Activated T-cell treated with anti-CD3 and anti-CD28 coated beads for 48 hours (primary cell): ENCODE measurements at regions not wholly inside any gene's neighbourhood (a gene's known extent, or its start where the extent isn't known, plus 50 kb on each side); places are given as distances from the start of the nearest gene placed in this dataset.

Experiments used
- DNase-seq: peaks from one replicate; pipeline ENCODE4 v3.0.0-alpha.2; 2020; ENCODE audit warnings: low read depth

DNA sequence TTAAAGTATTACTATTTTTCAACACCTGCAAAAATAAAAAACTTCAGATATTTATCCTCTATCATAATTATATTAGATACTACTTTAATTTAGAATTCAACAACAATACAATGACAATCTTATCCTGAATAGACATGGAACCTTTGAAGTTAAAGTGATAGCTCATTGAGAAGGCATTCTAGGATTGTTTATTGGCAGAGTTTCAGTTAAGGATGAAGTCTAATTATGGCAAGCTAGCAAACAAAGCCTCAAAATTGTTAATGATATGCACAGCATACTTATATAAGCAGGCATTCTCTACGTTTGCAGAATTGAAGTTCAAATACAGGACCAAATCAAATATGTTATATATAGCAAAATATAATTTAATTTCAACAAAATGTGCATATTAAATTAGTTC lies 91.2 kb upstream of the ABI3BP start:
- no peak for DNase-seq

DNA sequence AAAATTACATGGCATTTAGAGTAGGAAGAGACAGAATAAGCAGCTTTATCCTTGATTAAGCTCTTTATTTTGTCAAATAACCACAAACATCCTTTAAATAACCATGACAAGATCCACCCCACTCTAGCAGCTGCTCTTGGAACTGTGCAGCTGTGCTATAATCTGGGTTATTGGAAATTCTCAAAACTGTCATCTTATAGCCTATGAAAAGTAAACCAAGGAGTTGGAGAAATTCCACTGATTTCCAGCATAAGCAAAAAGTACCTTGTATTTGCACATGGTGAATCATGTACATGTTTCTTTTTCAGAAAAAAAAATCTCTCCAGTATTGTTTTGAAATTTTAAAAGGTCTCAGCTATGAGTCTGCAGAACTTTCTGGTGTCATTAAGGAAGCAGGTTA lies 88.8 kb upstream of the ABI3BP start:
- DNase-seq: no peak

DNA sequence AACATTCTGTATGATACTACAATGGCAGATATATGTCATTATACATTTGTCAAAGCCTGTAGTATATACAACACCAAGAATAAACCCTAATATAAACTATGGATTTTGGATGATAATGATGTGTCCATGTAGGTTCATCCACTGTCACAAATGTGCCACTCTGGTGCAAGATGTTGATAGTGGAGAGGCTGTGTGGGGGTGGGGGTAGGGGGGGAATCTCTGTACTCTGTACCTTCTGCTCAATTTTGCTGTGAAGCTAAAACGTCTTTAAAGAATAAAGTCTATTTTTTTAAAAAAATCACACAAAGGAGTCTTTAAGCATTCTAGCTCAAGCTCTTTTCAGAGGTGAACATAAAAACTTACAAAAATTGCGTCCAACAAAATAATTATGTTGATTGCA lies 88.2 kb upstream of the ABI3BP start:
- no peak for DNase-seq

DNA sequence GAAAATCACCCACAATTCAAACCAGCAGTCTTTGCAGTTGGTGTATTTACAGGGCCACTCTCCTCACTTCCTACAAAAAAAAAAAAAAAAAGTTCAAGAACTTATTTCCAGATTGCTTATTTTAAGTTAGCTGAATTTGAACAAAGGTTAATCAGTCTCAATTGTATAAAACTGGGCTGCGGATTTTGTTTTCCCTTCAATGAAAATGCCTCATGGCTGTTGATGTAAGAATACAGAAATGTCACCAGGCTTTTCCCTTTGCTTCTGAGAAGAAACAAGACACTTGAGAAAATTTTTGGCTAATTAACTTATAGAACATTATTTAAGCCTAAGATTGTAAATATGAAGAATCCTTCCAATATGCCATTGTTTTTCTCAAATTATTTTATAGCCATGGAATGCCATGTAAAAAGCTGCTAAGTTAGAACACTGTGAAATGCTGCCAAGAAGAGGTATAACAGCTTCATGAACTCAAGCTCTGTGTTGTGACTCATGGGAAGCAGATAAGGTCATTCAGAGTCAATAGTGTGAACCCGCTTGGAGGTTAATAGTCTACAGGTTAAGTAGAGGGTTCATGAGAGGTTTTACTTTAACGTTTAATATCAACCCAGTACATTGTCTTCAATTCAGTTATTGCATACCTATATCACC lies 84.3 kb upstream of the ABI3BP start:
- no peak for DNase-seq

DNA sequence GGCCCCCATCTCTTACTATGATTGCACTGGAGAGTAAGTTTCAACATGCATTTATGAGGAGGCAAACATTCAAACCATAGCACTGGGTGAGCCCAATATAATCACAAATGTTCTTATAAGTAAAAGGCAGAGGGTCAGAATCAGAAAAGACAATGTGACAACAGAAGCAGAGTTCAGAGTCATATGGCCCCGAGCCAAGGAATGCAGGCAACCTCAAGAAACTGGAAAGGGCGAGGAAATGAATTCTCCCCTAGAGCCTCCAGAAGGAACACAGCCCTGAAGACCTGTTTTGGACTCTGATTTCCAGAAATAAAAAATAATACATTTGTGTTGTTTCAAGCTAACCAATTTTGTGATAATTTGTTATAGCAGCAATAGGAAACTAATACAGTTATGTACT lies 81.3 kb upstream of the ABI3BP start:
- DNase-seq: no peak

DNA sequence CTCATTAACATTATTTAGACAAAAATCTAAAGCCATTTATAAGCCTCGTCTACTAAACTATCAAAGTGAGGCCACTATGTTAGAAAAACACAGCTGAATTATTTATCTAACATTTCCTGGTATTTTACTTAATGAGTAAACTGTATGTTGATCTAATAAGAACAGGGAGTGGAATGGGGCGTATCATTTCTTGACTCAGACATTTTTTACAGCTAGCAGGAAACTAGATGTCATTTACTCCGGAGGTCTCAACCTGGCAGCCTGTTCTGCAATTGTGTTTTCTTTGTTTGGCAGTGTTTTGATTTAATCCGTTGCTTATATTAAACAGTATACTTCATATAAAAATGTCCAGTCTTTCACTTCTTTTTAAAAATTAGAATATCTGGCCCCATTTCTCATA lies 79.1 kb upstream of the ABI3BP start:
- no peak for DNase-seq

DNA sequence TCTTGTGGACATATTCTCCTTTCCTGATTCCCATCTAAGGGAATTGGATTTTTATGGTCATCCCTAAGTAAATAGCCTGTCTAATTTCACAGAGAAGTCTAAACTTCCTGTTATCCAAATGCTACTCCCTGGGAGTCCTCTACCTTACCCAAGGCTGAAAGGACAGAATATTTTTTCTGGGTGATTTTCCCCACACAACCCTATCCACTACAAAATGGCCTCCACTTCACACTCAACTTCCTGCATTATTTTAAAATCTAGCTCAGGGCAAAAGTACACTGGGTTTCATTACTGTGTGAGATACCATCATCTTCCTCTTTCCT lies 77.5 kb upstream of the ABI3BP start:
- no peak for DNase-seq

DNA sequence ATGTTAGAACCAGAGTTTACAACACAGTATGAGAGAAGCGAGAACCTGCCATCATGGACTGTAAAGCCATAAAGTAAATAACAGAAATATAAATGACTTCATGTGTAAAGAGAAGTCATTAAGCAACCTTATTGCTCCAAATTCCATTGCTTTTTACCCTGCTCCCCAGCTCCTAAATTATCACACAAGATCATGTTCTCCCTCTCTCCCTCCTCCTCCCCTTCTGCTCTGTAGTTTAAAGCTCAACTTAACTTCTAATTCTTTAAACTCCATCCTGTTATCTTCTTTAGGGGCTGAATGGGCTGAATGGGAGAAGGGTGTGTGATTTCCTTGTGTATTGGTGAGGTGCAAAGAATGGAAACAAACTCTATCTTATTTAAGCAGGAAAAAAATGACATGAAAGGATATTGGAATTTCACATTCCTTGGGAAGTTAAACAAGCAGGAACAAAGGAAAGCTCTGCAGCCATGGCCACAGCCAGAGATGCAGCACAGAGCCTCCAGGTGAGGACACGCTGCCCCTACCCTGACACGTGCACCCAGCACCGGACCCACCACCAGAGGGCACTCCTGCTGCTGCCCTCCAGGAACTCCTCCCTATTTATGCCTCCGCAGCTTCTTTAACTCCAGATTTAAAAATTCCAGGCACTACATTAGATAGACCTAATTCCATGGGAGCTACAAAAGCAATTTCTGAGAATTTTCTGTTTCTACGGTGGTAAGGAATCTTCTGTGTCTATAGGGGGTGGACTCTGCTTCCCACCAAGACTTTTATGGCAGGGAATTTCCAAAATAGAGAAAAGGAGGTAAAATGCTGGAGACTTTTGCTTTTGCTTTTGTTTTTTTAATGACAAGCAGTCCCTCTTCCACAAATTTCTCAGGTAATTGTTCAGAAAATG lies 76.9 kb upstream of the ABI3BP start:
- DNase-seq: peak; percentile 45

DNA sequence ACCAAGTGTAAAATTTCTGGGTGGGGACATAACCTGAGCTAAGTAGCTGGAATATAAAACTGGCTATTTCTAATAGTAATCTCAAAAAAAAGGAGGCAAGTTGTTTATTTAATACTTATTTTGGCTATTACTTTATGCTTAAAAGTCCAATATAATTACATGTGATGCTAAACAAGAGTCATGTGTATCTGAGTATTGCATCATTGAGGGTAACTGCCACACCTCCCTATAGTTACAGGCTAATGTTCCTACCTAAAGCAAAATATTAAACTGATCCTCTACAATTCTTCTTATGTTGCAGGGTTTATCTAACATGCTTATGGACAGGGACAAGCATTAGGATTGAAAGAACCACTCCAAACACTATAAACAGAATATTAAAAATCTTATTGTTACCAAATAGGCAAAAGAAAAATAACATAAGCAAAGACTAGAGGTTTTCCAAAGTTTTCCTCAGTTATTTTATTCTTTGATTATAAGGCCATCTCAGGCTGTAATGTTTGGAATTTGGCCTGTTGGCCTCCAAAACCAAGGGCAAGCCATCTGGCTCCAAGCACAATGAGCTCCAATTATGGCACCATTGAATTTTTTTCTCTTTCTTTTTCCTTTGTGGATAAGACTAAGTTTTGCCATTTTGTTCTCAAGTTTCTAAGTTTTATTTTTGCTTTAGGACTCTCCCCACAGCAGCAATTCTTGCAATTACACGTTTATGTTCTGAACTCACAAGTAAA lies 75.8 kb upstream of the ABI3BP start:
- no peak for DNase-seq

DNA sequence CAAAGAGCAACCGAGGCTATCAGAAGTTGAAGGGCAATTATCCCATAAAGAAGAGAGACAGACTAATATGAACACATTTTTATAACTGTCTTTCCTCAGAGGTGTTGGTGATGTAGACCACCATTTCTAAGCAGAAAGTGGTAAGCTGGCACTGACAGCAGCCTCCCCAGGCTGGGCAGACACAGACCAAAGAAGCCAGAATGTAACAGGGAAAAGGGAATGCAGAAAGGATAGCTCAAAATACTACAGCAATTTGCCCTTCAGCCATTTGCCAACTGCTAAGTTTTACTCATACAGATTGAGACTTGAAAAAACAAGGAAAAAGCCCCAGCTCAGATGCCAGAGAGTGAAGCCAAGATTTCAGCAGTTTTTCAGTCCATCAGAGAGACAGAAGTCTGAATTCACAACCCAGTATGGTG lies 73.5 kb upstream of the ABI3BP start:
- DNase-seq: no peak

DNA sequence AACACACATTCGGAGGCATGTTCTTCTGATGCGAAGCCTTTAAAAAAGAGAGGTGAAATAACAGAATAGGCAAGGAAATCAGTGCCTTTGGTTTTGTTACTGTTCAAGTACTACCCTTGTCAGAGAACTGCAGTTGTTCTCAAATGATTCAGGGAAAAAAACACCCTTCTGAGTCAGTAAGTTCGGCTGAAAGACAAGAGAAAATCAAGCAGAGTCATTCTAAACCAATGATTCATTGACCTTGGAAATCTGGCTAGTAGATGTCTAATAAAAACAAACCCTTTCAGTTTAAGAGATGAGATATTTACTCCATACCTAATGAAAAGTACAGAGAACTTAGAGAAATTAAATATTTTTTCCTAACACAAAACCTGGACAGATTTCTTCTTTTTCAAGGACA lies 72.7 kb upstream of the ABI3BP start:
- no peak for DNase-seq

DNA sequence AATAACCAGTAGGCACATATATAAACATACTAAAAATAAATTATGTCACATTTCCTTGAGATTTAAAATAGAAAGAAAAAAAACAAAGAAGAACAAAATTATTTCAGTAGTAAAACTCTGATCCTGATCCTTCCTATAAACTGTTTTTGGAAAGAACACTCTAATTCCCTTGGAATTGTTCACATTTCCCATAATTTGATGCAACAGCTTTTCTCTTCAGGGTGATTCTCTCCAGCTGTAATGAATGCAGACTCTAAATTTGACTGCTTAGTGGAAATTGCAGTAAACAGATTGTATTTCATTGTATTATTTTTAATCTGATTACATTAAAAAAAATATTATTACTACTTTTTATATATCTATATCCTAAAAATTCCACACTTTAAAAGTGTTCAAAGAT lies 70.2 kb upstream of the ABI3BP start:
- DNase-seq: no peak

DNA sequence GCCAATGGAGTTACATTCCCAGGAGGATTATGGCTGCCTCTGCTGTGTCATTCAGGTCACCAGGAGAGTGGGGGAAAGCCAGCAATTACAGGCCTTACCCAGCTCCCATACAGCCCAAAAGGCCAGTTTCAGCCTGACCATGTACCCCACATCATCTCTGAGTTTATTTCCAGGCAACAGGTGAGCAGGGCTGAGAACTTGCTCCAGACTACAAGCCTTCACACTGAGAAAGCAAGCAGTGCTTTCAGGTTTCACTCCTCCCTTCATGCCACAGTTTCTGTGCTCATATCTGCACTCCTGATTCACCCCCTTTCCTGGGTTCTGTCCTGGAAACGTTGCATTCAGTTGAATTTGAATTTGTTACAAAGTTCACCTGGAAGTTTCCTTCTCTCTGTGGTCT lies 68.1 kb upstream of the ABI3BP start:
- DNase-seq: no peak

DNA sequence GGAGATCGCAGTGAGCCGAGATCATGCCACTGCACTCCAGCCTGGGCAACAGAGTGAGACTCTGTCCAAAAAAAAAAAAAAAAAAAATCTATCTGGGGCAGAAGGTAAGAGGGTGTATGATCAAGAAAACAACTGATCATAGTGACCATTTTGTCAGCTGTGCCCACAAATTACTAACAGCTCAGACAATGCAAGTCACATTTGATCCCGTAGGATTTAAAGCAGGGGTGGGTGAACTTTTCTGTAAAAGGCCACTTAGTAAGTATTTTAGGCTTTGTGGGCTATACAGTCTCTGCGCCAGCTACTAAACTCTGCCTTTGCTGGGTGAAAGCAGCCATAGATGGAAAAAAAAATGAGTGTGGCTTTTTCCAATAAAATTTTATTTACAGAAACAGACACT lies 57.6 kb upstream of the ABI3BP start:
- no peak for DNase-seq

DNA sequence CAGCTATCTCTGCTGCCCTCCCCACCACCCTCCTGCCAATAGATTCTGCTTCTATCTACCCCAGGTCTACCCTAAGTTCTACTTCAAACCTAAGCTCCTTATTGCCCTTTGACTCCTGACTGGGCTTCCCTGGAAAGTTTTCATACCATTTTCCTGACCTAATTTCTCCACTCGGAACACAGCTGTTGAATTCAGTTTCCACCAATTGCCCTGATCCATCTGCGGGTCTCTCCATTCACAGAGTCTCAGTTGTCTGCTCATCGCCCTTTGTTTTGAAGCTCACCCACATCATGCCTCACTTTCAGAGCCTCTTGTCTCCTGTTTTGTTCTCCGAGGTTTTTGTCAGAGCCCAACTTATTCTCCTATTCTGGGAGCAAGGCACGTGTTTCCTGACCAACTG lies 56.8 kb upstream of the ABI3BP start:
- no peak for DNase-seq

DNA sequence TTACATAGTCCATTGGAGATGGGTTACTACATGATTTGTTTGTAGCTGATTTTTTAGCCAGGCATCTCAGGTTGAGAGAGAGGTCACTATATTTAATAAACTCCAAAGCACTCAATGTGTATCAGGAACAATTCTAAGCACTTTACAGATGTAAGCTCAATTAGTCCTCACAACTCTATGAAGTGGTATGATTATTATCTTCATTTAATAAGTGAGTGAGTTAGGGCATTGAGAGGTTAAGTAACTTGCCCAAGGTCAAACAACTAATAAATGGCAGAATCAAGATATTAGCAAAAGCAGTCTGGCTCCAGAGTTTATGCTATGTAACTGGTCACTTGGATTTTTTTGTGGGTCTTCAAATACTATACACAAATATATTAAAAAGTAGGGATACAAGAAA lies 56.3 kb upstream of the ABI3BP start:
- no peak for DNase-seq

DNA sequence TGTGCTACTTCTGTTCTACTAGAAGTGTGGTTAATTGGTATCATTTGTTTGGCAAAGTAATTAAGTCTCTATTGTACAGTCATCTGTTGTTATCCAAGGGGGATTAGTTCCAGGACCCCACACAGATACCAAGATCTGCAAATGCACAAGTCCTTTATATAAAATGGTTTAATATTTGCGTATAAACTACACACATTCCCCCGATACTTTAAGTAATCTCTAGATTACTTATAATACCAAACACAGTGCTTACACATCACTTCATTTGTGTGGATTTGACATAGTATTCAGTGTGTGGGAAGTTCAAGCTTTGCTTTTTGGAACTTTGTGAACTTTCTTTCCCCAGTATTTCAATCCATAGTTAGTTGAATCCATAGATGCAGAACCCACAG lies 50.5 kb upstream of the ABI3BP start:
- no peak for DNase-seq

DNA sequence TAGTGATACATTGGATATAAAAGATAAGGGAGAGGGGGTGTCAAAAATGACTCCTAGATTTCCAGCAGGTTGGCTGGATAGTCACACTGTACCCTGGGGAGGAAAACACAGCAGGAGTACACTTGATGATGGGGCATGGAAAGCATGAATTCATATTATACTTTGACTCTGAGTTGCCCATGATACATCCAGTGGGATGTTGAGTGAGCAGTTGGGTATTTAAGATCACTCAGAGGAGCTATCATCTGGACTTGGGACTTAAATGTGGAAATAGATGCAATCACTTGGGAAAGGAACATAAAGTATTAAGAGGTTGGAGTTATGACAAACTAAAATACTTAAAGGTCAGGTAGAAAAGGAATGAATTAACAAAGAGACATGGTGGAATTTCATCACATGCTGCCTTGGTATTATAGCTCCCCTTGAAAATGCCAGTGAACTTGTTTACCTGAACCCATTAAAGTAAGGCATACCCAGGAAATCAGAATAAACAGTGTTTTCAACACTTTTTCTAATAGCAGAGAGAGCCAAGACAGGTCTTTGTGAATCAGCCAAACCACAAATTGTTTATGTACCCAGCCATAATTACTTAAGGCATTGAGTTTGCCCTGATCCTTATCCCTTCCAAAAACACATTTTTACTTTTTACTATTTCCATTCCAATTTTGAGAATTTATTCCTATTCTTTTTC lies 49.9 kb upstream of the ABI3BP start:
- no peak for DNase-seq
